GM23338 (cell line): ENCODE measurements at regions not wholly inside any gene's neighbourhood (a gene's known extent, or its start where the extent isn't known, plus 50 kb on each side); places are given as distances from the start of the nearest gene placed in this dataset.

Experiments used
- ATAC-seq: fragments of 200-7000 bp; cut with Tn5 transposase; 3 replicates; pipeline ENCODE4 v1.9.1; 2020
- DNase-seq: peaks from one replicate; pipeline ENCODE4 v3.0.0-alpha.2; 2015; ENCODE audit warnings: low spot score
- H2AFZ ChIP-seq: fragments of 200-600 bp; sonication (generic); 2 replicates; pipeline ENCODE4 v1.8.0; 2016; ENCODE audit warnings: antibody characterized with exemption, mild to moderate bottlenecking, moderate library complexity
- H3F3A ChIP-seq: fragments of 200-600 bp; sonication (generic); replicated peaks from 2 replicates; pipeline ENCODE4 v1.8.0; 2017; ENCODE audit warnings: antibody characterized with exemption, mixed run types, low read depth
- H3K27ac ChIP-seq: fragments of 200-600 bp; sonication (generic); 2 replicates; pipeline ENCODE4 v1.6.1; 2016; ENCODE audit warnings: low read depth
- H3K27me3 ChIP-seq: fragments of 200-600 bp; sonication (generic); 2 replicates; pipeline ENCODE4 v1.8.0; 2016; ENCODE audit warnings: mild to moderate bottlenecking, mixed run types, moderate library complexity; ENCODE audit not compliant: insufficient read depth
- H3K36me3 ChIP-seq: fragments of 200-600 bp; sonication (generic); 2 replicates; pipeline ENCODE4 v1.8.0; 2016; ENCODE audit warnings: mild to moderate bottlenecking; ENCODE audit not compliant: insufficient read depth
- H3K4me1 ChIP-seq: fragments of 200-600 bp; sonication (generic); 2 replicates; pipeline ENCODE4 v1.8.0; 2016; ENCODE audit warnings: mild to moderate bottlenecking, moderate library complexity; ENCODE audit not compliant: insufficient read depth
- H3K4me2 ChIP-seq: fragments of 200-600 bp; sonication (generic); 2 replicates; pipeline ENCODE4 v1.7.1; 2017; ENCODE audit warnings: mixed run types
- H3K4me3 ChIP-seq: fragments of 200-600 bp; sonication (generic); 2 replicates; pipeline ENCODE4 v1.6.1; 2016; ENCODE audit warnings: mixed run types
- H3K79me2 ChIP-seq: fragments of 200-600 bp; sonication (generic); replicated peaks from 2 replicates; pipeline ENCODE4 v1.8.0; 2017; ENCODE audit warnings: mild to moderate bottlenecking; ENCODE audit not compliant: insufficient read depth
- H3K9me2 ChIP-seq: fragments of 200-600 bp; sonication (generic); 2 replicates; pipeline ENCODE4 v1.8.0; 2017; ENCODE audit not compliant: insufficient read depth
- H4K20me1 ChIP-seq: fragments of 200-600 bp; sonication (generic); replicated peaks from 2 replicates; pipeline ENCODE4 v1.8.0; 2017; ENCODE audit warnings: mild to moderate bottlenecking; ENCODE audit not compliant: insufficient read depth
- H3K27ac Mint-ChIP-seq: 2 replicates; pipeline ENCODE4 v1.8.0; 2020; ENCODE audit warnings: inconsistent platforms, mild to moderate bottlenecking, moderate library complexity, mixed read lengths
- H3K27me3 Mint-ChIP-seq: 3 replicates; pipeline ENCODE4 v1.8.0; 2022; ENCODE audit warnings: low read depth, mild to moderate bottlenecking, moderate library complexity, mixed read lengths, inconsistent platforms; ENCODE audit not compliant: insufficient read depth, poor library complexity
- H3K36me3 Mint-ChIP-seq: 3 replicates; pipeline ENCODE4 v1.8.0; 2021; ENCODE audit warnings: low read depth, mild to moderate bottlenecking, inconsistent platforms, moderate library complexity, mixed read lengths
- H3K4me1 Mint-ChIP-seq: 3 replicates; pipeline ENCODE4 v1.8.0; 2020; ENCODE audit warnings: mild to moderate bottlenecking, inconsistent platforms, mixed read lengths
- H3K4me3 Mint-ChIP-seq: 3 replicates; pipeline ENCODE4 v1.8.0; 2021; ENCODE audit warnings: moderate library complexity, mild to moderate bottlenecking, inconsistent platforms, mixed read lengths
- H3K9me3 Mint-ChIP-seq: 3 replicates; pipeline ENCODE4 v1.8.0; 2020; ENCODE audit warnings: moderate library complexity, mild to moderate bottlenecking, inconsistent platforms, mixed read lengths
- CREB1 ChIP-seq: fragments of 250-450 bp; sonication (Bioruptor Pico); IDR thresholded peaks from 2 replicates; pipeline ENCODE4 v1.5.0; 2020; ENCODE audit warnings: low read depth, mild to moderate bottlenecking, moderate library complexity
- EZH2 ChIP-seq: fragments of 200-600 bp; sonication (generic); IDR thresholded peaks from one replicate; pipeline ENCODE4 v1.8.0; 2017; ENCODE audit warnings: antibody characterized with exemption, mild to moderate bottlenecking, low read depth; ENCODE audit not compliant: unreplicated experiment
- EZH2phosphoT487 ChIP-seq: fragments of 200-600 bp; sonication (generic); IDR thresholded peaks from one replicate; pipeline ENCODE4 v1.8.1; 2018; ENCODE audit warnings: antibody characterized with exemption; ENCODE audit not compliant: unreplicated experiment
- JUNB ChIP-seq: IDR thresholded peaks from one replicate; pipeline ENCODE4 v1.6.1; 2016; ENCODE audit warnings: antibody characterized with exemption; ENCODE audit not compliant: unreplicated experiment
- NANOG ChIP-seq: IDR thresholded peaks from 2 replicates; pipeline ENCODE4 v1.6.1; 2016; ENCODE audit warnings: antibody characterized with exemption, borderline replicate concordance
- POLR2AphosphoS5 ChIP-seq: IDR thresholded peaks from 2 replicates; pipeline ENCODE4 v1.6.1; 2016; ENCODE audit warnings: antibody characterized with exemption, low read depth
- STAT1 ChIP-seq: IDR thresholded peaks from one replicate; pipeline ENCODE4 v1.6.1; 2016; ENCODE audit warnings: antibody characterized with exemption; ENCODE audit not compliant: unreplicated experiment
- ZNF114 ChIP-seq: fragments of 250-450 bp; sonication (Bioruptor Pico); IDR thresholded peaks from 2 replicates; pipeline ENCODE4 v1.5.0; 2020; ENCODE audit warnings: mild to moderate bottlenecking, moderate library complexity
- ZNF331 ChIP-seq: fragments of 250-450 bp; sonication (Bioruptor Pico); IDR thresholded peaks from 2 replicates; pipeline ENCODE4 v1.5.0; 2020; ENCODE audit warnings: low read depth, mild to moderate bottlenecking, moderate library complexity
- TF ChIP-seq, protein P1 (sequence below): fragments of 250-450 bp; sonication (Bioruptor Pico); IDR thresholded peaks from 2 replicates; pipeline ENCODE4 v1.5.0; 2020; ENCODE audit warnings: mild to moderate bottlenecking, moderate library complexity
- TF ChIP-seq, protein P2 (sequence below): IDR thresholded peaks from one replicate; pipeline ENCODE4 v1.6.1; 2018; ENCODE audit warnings: antibody characterized with exemption; ENCODE audit not compliant: unreplicated experiment
- TF ChIP-seq, protein P3 (sequence below), 2 experiments: fragments of 200-600 bp in 1 of 2; sonication (generic) in 1 of 2; conservative IDR thresholded peaks; 2 replicates each; pipeline versions ENCODE4 v1.5.1 to v1.6.1; 2016 to 2017; ENCODE audit warnings: antibody characterized with exemption in 2 of 2, low read depth in 2 of 2, mild to moderate bottlenecking in 2 of 2, moderate library complexity in 1 of 2
- TF ChIP-seq, protein P4 (sequence below): IDR thresholded peaks from 2 replicates; pipeline ENCODE4 v1.6.1; 2016; ENCODE audit warnings: antibody characterized with exemption

DNA sequence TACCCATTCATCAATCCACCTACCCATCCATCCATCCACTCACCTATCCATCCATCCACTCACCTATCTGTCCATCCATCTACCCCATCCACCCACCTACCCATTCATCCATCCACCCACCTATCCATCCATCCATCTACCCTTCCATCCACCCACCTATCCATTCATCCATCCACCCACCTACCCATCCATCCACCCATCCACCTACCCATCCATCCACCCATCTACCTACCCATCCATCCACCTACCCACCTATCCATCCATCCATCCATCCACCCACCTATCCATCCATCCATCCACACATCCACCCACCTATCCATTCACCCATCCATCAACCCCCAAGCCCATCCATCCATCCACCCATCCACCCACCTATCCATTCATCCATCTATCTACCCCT, 267.1 kb downstream of the MRTFB start:
- no peak overlapping the region for H3K4me3 Mint-ChIP-seq
- no peaks in the 10 kb centered on the region for H3K4me1 ChIP-seq
- H3K9me3 Mint-ChIP-seq, result peaks cover 24% of the 10 kb centered on the region; the same call in 2 of the 3 replicates
- H3K4me1 Mint-ChIP-seq, result no peaks in the 10 kb centered on the region
- TF ChIP-seq POLR2AphosphoS5 (no peak), CREB1 (CRISPR knock-in tag) (no peak), NANOG (no peak), ZNF114 (no peak), STAT1 (no peak), EZH2phosphoT487 (no peak), EZH2 (no peak), ZNF331 (no peak), JUNB (no peak)
- TF ChIP-seq, protein P1, sequence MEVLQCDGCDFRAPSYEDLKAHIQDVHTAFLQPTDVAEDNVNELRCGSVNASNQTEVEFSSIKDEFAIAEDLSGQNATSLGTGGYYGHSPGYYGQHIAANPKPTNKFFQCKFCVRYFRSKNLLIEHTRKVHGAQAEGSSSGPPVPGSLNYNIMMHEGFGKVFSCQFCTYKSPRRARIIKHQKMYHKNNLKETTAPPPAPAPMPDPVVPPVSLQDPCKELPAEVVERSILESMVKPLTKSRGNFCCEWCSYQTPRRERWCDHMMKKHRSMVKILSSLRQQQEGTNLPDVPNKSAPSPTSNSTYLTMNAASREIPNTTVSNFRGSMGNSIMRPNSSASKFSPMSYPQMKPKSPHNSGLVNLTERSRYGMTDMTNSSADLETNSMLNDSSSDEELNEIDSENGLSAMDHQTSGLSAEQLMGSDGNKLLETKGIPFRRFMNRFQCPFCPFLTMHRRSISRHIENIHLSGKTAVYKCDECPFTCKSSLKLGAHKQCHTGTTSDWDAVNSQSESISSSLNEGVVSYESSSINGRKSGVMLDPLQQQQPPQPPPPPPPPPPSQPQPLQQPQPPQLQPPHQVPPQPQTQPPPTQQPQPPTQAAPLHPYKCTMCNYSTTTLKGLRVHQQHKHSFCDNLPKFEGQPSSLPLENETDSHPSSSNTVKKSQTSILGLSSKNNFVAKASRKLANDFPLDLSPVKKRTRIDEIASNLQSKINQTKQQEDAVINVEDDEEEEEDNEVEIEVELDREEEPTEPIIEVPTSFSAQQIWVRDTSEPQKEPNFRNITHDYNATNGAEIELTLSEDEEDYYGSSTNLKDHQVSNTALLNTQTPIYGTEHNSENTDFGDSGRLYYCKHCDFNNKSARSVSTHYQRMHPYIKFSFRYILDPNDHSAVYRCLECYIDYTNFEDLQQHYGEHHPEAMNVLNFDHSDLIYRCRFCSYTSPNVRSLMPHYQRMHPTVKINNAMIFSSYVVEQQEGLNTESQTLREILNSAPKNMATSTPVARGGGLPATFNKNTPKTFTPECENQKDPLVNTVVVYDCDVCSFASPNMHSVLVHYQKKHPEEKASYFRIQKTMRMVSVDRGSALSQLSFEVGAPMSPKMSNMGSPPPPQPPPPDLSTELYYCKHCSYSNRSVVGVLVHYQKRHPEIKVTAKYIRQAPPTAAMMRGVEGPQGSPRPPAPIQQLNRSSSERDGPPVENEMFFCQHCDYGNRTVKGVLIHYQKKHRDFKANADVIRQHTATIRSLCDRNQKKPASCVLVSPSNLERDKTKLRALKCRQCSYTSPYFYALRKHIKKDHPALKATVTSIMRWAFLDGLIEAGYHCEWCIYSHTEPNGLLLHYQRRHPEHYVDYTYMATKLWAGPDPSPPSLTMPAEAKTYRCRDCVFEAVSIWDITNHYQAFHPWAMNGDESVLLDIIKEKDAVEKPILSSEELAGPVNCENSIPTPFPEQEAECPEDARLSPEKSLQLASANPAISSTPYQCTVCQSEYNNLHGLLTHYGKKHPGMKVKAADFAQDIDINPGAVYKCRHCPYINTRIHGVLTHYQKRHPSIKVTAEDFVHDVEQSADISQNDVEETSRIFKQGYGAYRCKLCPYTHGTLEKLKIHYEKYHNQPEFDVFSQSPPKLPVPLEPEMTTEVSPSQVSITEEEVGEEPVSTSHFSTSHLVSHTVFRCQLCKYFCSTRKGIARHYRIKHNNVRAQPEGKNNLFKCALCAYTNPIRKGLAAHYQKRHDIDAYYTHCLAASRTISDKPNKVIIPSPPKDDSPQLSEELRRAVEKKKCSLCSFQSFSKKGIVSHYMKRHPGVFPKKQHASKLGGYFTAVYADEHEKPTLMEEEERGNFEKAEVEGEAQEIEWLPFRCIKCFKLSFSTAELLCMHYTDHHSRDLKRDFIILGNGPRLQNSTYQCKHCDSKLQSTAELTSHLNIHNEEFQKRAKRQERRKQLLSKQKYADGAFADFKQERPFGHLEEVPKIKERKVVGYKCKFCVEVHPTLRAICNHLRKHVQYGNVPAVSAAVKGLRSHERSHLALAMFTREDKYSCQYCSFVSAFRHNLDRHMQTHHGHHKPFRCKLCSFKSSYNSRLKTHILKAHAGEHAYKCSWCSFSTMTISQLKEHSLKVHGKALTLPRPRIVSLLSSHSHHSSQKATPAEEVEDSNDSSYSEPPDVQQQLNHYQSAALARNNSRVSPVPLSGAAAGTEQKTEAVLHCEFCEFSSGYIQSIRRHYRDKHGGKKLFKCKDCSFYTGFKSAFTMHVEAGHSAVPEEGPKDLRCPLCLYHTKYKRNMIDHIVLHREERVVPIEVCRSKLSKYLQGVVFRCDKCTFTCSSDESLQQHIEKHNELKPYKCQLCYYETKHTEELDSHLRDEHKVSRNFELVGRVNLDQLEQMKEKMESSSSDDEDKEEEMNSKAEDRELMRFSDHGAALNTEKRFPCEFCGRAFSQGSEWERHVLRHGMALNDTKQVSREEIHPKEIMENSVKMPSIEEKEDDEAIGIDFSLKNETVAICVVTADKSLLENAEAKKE (CRISPR knock-in tag), result no peak
- TF ChIP-seq, protein P2, sequence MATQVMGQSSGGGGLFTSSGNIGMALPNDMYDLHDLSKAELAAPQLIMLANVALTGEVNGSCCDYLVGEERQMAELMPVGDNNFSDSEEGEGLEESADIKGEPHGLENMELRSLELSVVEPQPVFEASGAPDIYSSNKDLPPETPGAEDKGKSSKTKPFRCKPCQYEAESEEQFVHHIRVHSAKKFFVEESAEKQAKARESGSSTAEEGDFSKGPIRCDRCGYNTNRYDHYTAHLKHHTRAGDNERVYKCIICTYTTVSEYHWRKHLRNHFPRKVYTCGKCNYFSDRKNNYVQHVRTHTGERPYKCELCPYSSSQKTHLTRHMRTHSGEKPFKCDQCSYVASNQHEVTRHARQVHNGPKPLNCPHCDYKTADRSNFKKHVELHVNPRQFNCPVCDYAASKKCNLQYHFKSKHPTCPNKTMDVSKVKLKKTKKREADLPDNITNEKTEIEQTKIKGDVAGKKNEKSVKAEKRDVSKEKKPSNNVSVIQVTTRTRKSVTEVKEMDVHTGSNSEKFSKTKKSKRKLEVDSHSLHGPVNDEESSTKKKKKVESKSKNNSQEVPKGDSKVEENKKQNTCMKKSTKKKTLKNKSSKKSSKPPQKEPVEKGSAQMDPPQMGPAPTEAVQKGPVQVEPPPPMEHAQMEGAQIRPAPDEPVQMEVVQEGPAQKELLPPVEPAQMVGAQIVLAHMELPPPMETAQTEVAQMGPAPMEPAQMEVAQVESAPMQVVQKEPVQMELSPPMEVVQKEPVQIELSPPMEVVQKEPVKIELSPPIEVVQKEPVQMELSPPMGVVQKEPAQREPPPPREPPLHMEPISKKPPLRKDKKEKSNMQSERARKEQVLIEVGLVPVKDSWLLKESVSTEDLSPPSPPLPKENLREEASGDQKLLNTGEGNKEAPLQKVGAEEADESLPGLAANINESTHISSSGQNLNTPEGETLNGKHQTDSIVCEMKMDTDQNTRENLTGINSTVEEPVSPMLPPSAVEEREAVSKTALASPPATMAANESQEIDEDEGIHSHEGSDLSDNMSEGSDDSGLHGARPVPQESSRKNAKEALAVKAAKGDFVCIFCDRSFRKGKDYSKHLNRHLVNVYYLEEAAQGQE, result no peak
- TF ChIP-seq, protein P3, sequence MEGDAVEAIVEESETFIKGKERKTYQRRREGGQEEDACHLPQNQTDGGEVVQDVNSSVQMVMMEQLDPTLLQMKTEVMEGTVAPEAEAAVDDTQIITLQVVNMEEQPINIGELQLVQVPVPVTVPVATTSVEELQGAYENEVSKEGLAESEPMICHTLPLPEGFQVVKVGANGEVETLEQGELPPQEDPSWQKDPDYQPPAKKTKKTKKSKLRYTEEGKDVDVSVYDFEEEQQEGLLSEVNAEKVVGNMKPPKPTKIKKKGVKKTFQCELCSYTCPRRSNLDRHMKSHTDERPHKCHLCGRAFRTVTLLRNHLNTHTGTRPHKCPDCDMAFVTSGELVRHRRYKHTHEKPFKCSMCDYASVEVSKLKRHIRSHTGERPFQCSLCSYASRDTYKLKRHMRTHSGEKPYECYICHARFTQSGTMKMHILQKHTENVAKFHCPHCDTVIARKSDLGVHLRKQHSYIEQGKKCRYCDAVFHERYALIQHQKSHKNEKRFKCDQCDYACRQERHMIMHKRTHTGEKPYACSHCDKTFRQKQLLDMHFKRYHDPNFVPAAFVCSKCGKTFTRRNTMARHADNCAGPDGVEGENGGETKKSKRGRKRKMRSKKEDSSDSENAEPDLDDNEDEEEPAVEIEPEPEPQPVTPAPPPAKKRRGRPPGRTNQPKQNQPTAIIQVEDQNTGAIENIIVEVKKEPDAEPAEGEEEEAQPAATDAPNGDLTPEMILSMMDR (conservative IDR thresholded peaks at IDR 0.05; ENCODE audit: low read depth in 2 of 2), result no peak
- TF ChIP-seq, protein P4, sequence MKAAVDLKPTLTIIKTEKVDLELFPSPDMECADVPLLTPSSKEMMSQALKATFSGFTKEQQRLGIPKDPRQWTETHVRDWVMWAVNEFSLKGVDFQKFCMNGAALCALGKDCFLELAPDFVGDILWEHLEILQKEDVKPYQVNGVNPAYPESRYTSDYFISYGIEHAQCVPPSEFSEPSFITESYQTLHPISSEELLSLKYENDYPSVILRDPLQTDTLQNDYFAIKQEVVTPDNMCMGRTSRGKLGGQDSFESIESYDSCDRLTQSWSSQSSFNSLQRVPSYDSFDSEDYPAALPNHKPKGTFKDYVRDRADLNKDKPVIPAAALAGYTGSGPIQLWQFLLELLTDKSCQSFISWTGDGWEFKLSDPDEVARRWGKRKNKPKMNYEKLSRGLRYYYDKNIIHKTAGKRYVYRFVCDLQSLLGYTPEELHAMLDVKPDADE, result no peak
- H4K20me1 ChIP-seq, result no peaks in the 10 kb centered on the region
- no peak overlapping the region for H3K4me3 ChIP-seq
- H2AFZ ChIP-seq, result no peak overlapping the region
- no peak overlapping the region for H3K27ac Mint-ChIP-seq
- no peak for ATAC-seq
- H3K27me3 Mint-ChIP-seq, result peaks cover 4% of the 10 kb centered on the region
- peaks cover 8% of the 10 kb centered on the region for H3K36me3 Mint-ChIP-seq
- DNase-seq, result no peak
- H3K4me2 ChIP-seq, result no peak overlapping the region
- no peaks in the 10 kb centered on the region for H3F3A ChIP-seq
- no peaks in the 10 kb centered on the region for H3K79me2 ChIP-seq
- H3K36me3 ChIP-seq, result no peaks in the 10 kb centered on the region
- no peak overlapping the region for H3K27ac ChIP-seq
- no peaks in the 10 kb centered on the region for H3K27me3 ChIP-seq
- peaks cover 7% of the 10 kb centered on the region; the same call in 1 of the 2 replicates for H3K9me2 ChIP-seq
